NT2/D1 (cell line): ENCODE measurements at regions not wholly inside any gene's neighbourhood (a gene's known extent, or its start where the extent isn't known, plus 50 kb on each side); places are given as distances from the start of the nearest gene placed in this dataset.
"Not testable (repeated sequence)": the region's sequence is repeated elsewhere in the genome, so short reads cannot be mapped to it uniquely, and the experiment has no call there.

Experiments used
- SUZ12 ChIP-seq: IDR thresholded peaks from 2 replicates; pipeline ENCODE4 v1.6.1; 2011; ENCODE audit not compliant: insufficient read length, insufficient read depth; ENCODE audit errors: extremely low read depth
- YY1 ChIP-seq: IDR thresholded peaks from 2 replicates; pipeline ENCODE4 v1.6.1; 2011; ENCODE audit not compliant: insufficient read length, insufficient read depth

DNA sequence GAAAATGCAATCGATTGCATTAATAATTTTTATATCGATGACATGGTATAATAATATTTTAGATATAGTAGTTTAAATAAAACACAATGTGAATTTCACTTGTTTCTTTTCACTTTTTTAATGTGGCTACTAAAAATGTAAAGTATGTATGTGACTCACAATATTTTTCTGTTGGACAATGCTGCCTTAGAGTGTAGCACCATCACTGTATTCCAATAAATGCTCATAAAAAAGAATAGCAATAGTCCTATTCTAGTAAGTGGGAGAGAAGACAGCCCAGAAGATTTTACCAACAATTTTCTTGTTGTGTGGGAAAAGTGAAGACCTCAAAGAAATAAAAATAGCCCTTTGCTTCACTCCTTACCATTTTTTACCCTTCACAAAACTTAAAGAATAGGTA lies 79.8 kb downstream of the FOXD4L6 start:
- not testable (repeated sequence) for TF ChIP-seq YY1, SUZ12
